ENCODE measurements at regions not wholly inside any gene's neighbourhood (a gene's known extent, or its start where the extent isn't known, plus 50 kb on each side); places are given as distances from the start of the nearest gene placed in this dataset.

GRCh38 chr10:4509405-4509804 is 316.6 kb upstream of the AKR1E2 start:
- Histone ChIP-seq H3K4me2 (ENCODE audit: low read length) (no peak overlapping the region), H3K27ac (ENCODE audit: low read depth, low read length) (no peak overlapping the region), H3K79me2 (ENCODE audit: insufficient read depth, low read length) (no peaks in the 10 kb centered on the region), H3K27me3 (ENCODE audit: insufficient read depth, low read length) (no peaks in the 10 kb centered on the region), H3K4me1 (ENCODE audit: insufficient read depth, low read length) (peaks cover 4% of the 10 kb centered on the region), H3K4me3 (ENCODE audit: insufficient read depth, low read depth, low read length) (no peak overlapping the region), H3K9ac (ENCODE audit: low read length) (no peak overlapping the region), H3K9me3 (ENCODE audit: insufficient read depth, low read depth, low read length) (no peaks in the 10 kb centered on the region), H3K36me3 (ENCODE audit: insufficient read depth, low read length) (no peaks in the 10 kb centered on the region), H4K20me1 (ENCODE audit: insufficient read depth, low read length) (no peaks in the 10 kb centered on the region), H2AFZ (ENCODE audit: low read depth, low read length) (no peak overlapping the region)
- Mint-ChIP-seq H3K36me3 (ENCODE audit: low read depth, unreplicated experiment) (peaks cover 2% of the 10 kb centered on the region), H3K4me3 (ENCODE audit: unreplicated experiment) (no peak overlapping the region), H3K9me3 (ENCODE audit: unreplicated experiment) (peaks cover 1% of the 10 kb centered on the region), H3K27me3 (ENCODE audit: low read depth, unreplicated experiment) (no peaks in the 10 kb centered on the region), H3K27ac (ENCODE audit: unreplicated experiment) (no peak overlapping the region), H3K4me1 (ENCODE audit: low read depth, unreplicated experiment) (peaks cover 9% of the 10 kb centered on the region)
- no peak for FAIRE-seq
- TF ChIP-seq CTCF (IDR thresholded peaks at IDR 0.05; ENCODE audit: insufficient read depth, low read depth, low read length) (no peak), EZH2 (IDR thresholded peaks at IDR 0.05; ENCODE audit: insufficient read depth, low read length) (no peak)
- DNase-seq (ENCODE audit: low read depth) = no peak

DNA sequence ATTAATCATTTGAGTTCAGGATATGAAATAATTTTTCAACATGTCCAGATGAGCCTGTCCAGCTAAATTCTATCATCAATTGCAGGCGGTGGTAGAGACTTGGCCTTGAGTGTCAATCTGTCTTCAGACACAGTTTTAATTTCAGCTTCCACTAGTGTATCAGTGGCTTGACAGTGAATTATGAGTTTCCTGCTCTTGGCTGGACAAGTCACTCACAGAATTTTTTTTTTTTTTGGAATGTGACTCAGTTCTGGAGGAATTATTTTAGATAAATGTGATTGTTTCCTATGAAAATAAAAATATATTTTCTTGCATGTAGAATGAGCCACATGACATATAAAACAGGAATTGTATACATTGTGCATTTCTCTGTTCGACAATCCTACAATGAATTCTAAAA is 319.9 kb upstream of the AKR1E2 start:
- H3K4me2 ChIP-seq (ENCODE audit: low read length) = no peak overlapping the region
- no peak overlapping the region for H3K4me3 ChIP-seq (ENCODE audit: insufficient read depth, low read depth, low read length)
- no peaks in the 10 kb centered on the region for H3K36me3 ChIP-seq (ENCODE audit: insufficient read depth, low read length)
- H3K27ac Mint-ChIP-seq (ENCODE audit: unreplicated experiment) = no peak overlapping the region
- no peaks in the 10 kb centered on the region for H3K27me3 Mint-ChIP-seq (ENCODE audit: low read depth, unreplicated experiment)
- peaks cover 9% of the 10 kb centered on the region for H3K4me1 Mint-ChIP-seq (ENCODE audit: low read depth, unreplicated experiment)
- no peaks in the 10 kb centered on the region for H3K4me1 ChIP-seq (ENCODE audit: insufficient read depth, low read length)
- no peak overlapping the region for H3K9ac ChIP-seq (ENCODE audit: low read length)
- no peak for TF ChIP-seq CTCF (IDR thresholded peaks at IDR 0.05; ENCODE audit: insufficient read depth, low read depth, low read length)
- TF ChIP-seq EZH2 (IDR thresholded peaks at IDR 0.05; ENCODE audit: insufficient read depth, low read length) = no peak
- H3K27me3 ChIP-seq (ENCODE audit: insufficient read depth, low read length) = no peaks in the 10 kb centered on the region
- no peaks in the 10 kb centered on the region for H3K9me3 ChIP-seq (ENCODE audit: insufficient read depth, low read depth, low read length)
- H2AFZ ChIP-seq (ENCODE audit: low read depth, low read length) = no peak overlapping the region
- DNase-seq (ENCODE audit: low read depth) = peak; percentile 30
- peaks cover 2% of the 10 kb centered on the region for H3K36me3 Mint-ChIP-seq (ENCODE audit: low read depth, unreplicated experiment)
- H3K9me3 Mint-ChIP-seq (ENCODE audit: unreplicated experiment) = peaks cover 1% of the 10 kb centered on the region
- no peak overlapping the region for H3K27ac ChIP-seq (ENCODE audit: low read depth, low read length)
- H4K20me1 ChIP-seq (ENCODE audit: insufficient read depth, low read length) = no peaks in the 10 kb centered on the region
- peak; percentile 37 for FAIRE-seq
- H3K4me3 Mint-ChIP-seq (ENCODE audit: unreplicated experiment) = no peak overlapping the region
- no peaks in the 10 kb centered on the region for H3K79me2 ChIP-seq (ENCODE audit: insufficient read depth, low read length)

GRCh38 chr10:4504550-4504949 is 321.5 kb upstream of the AKR1E2 start:
- Histone ChIP-seq H3K9ac (ENCODE audit: low read length) (no peak overlapping the region), H3K36me3 (ENCODE audit: insufficient read depth, low read length) (no peaks in the 10 kb centered on the region), H2AFZ (ENCODE audit: low read depth, low read length) (no peak overlapping the region), H3K4me2 (ENCODE audit: low read length) (no peak overlapping the region), H3K4me1 (ENCODE audit: insufficient read depth, low read length) (no peaks in the 10 kb centered on the region), H3K4me3 (ENCODE audit: insufficient read depth, low read depth, low read length) (no peak overlapping the region), H3K27me3 (ENCODE audit: insufficient read depth, low read length) (no peaks in the 10 kb centered on the region), H3K9me3 (ENCODE audit: insufficient read depth, low read depth, low read length) (no peaks in the 10 kb centered on the region), H4K20me1 (ENCODE audit: insufficient read depth, low read length) (no peaks in the 10 kb centered on the region), H3K79me2 (ENCODE audit: insufficient read depth, low read length) (no peaks in the 10 kb centered on the region), H3K27ac (ENCODE audit: low read depth, low read length) (no peak overlapping the region)
- H3K36me3 Mint-ChIP-seq (ENCODE audit: low read depth, unreplicated experiment) = peaks cover 2% of the 10 kb centered on the region
- no peaks in the 10 kb centered on the region for H3K27me3 Mint-ChIP-seq (ENCODE audit: low read depth, unreplicated experiment)
- no peak overlapping the region for H3K4me3 Mint-ChIP-seq (ENCODE audit: unreplicated experiment)
- TF ChIP-seq CTCF (IDR thresholded peaks at IDR 0.05; ENCODE audit: insufficient read depth, low read depth, low read length) (no peak), EZH2 (IDR thresholded peaks at IDR 0.05; ENCODE audit: insufficient read depth, low read length) (no peak)
- FAIRE-seq (no peak), DNase-seq (ENCODE audit: low read depth) (no peak)
- peaks cover 10% of the 10 kb centered on the region for H3K4me1 Mint-ChIP-seq (ENCODE audit: low read depth, unreplicated experiment)
- H3K9me3 Mint-ChIP-seq (ENCODE audit: unreplicated experiment) = peaks cover 1% of the 10 kb centered on the region
- H3K27ac Mint-ChIP-seq (ENCODE audit: unreplicated experiment) = no peak overlapping the region
